ENCODE measurements at regions not wholly inside any gene's neighbourhood (a gene's known extent, or its start where the extent isn't known, plus 50 kb on each side); places are given as distances from the start of the nearest gene placed in this dataset. TPM values are rescaled to one million over a fixed set of nuclear protein-coding genes. Genes with fewer than 3 reads are reported as not detected.
"Not testable (repeated sequence)": the region's sequence is repeated elsewhere in the genome, so short reads cannot be mapped to it uniquely, and the experiment has no call there.

DNA sequence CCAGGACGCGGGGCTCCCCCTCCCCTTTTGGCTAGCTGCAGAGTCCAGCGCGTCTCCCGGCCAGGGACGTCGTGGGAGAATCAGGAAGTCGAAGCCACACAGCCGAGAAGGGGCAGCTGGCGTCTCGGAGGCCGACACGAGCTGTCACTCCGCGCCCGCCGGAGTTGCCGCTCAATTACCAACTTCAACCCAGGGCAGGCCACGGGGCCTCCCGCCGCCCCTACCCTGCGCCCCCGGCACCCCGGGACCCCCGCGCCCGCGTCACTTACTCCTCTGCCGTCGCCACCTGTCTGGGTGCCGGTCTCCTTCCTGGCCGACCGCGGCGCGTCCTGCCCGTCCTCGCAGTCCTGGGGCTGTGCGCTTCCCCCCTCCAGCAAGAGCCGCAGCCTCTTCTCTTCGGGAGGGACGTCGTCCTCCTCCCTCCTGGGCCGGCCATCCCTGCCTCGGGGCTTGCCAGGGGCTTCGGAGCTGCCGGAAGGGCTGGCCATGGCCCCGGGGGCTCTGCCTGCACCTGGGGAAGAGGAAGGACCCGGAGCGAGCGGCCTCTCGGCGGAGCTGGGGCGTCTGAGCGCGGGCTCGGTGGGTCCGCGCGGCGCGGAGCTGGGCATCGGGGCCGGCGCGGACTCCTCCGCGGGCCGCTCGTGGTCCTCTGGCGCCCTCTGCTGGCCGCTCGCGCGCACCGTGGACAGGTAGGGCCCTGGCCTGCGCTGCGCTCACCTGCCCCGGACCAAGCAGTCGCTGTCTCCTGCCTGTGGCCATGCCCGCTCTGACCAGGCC lies 65.6 kb upstream of the CLEC6A start:
- DNase-seq (ENCODE audit: low read depth); POLR2A ChIA-PET; H3K36me3 ChIP-seq (ENCODE audit: control insufficient read depth, insufficient read depth, low read length); H3K27me3 ChIP-seq (ENCODE audit: control insufficient read depth, insufficient read depth, low read length): not testable (repeated sequence)
- TF ChIP-seq, protein P1, sequence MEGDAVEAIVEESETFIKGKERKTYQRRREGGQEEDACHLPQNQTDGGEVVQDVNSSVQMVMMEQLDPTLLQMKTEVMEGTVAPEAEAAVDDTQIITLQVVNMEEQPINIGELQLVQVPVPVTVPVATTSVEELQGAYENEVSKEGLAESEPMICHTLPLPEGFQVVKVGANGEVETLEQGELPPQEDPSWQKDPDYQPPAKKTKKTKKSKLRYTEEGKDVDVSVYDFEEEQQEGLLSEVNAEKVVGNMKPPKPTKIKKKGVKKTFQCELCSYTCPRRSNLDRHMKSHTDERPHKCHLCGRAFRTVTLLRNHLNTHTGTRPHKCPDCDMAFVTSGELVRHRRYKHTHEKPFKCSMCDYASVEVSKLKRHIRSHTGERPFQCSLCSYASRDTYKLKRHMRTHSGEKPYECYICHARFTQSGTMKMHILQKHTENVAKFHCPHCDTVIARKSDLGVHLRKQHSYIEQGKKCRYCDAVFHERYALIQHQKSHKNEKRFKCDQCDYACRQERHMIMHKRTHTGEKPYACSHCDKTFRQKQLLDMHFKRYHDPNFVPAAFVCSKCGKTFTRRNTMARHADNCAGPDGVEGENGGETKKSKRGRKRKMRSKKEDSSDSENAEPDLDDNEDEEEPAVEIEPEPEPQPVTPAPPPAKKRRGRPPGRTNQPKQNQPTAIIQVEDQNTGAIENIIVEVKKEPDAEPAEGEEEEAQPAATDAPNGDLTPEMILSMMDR (IDR thresholded peaks at IDR 0.05; ENCODE audit: insufficient read depth, low read depth, low read length): peak; percentile 63
- CTCF ChIA-PET: interaction anchor here (0.6 to 1.9 kb wide), 22 partner anchors 12 to 1485 kb away, joined by 3 to 16 read pairs (median 3); partner anchors contain the start of gene LRRC23
- peak overlapping the region; percentile 48 for H3K4me3 ChIP-seq (ENCODE audit: low read depth, low read length)

- DNase-seq (ENCODE audit: low read depth); H3K27me3 ChIP-seq (ENCODE audit: control insufficient read depth, insufficient read depth, low read length); H3K36me3 ChIP-seq (ENCODE audit: control insufficient read depth, insufficient read depth, low read length): not testable (repeated sequence)
- ChIA-PET POLR2A (interaction anchor here (0.6 kb wide), 1 partner anchor 461 kb away, joined by 23 read pairs; the partner anchor contains the start of gene SLC2A3), CTCF (interaction anchor here (0.6 to 1.0 kb wide), 5 partner anchors 18 to 318 kb away, joined by 3 read pairs; no protein-coding TSS in a partner anchor)
- TF ChIP-seq, protein P1 (IDR thresholded peaks at IDR 0.05; ENCODE audit: insufficient read depth, low read depth, low read length): peak; percentile 28; the same call in 1 of the 2 replicates
- peak overlapping the region; percentile 39 for H3K4me3 ChIP-seq (ENCODE audit: low read depth, low read length)
These were observed 59.3 kb upstream of the CLEC6A start for GRCh38 chr12:8396225-8397071.

- H3K4me3 ChIP-seq (ENCODE audit: low read depth, low read length); CTCF ChIA-PET; H3K27me3 ChIP-seq (ENCODE audit: control insufficient read depth, insufficient read depth, low read length); POLR2A ChIA-PET; H3K36me3 ChIP-seq (ENCODE audit: control insufficient read depth, insufficient read depth, low read length); DNase-seq (ENCODE audit: low read depth): not testable (repeated sequence)
These were observed 58.4 kb upstream of the CLEC6A start for GRCh38 chr12:8397378-8397777.

- H3K4me3 ChIP-seq (ENCODE audit: low read depth, low read length); H3K36me3 ChIP-seq (ENCODE audit: control insufficient read depth, insufficient read depth, low read length); H3K27me3 ChIP-seq (ENCODE audit: control insufficient read depth, insufficient read depth, low read length); POLR2A ChIA-PET; CTCF ChIA-PET: not testable (repeated sequence)
- peak; percentile 1 for DNase-seq (ENCODE audit: low read depth)
These were observed 56.2 kb upstream of the CLEC6A start for GRCh38 chr12:8399496-8400034.

DNA sequence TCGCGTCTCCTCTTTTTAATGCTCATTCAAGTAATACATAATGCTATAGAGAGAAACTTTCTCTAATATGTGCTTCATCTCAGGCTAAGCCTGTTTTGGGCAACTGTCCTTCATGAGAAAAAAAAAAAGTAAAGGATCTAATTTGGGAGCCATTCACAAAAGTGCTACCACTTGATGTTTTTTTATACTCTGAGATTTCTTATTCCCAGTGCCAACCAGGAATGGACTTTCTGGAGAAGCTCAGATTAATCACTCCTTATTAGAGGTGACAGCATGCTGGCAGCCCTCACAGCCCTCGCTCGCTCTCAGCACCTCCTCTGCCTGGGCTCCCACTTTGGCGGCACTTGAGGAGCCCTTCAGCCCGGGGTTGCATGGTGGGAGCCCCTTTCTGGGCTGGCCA lies 51.9 kb upstream of the CLEC6A start:
- CTCF ChIA-PET; POLR2A ChIA-PET; H3K4me3 ChIP-seq (ENCODE audit: low read depth, low read length); H3K36me3 ChIP-seq (ENCODE audit: control insufficient read depth, insufficient read depth, low read length); DNase-seq (ENCODE audit: low read depth); H3K27me3 ChIP-seq (ENCODE audit: control insufficient read depth, insufficient read depth, low read length): not testable (repeated sequence)

GRCh38 chr12:8404341-8404740 lies 51.4 kb upstream of the CLEC6A start:
- POLR2A ChIA-PET; H3K4me3 ChIP-seq (ENCODE audit: low read depth, low read length); H3K36me3 ChIP-seq (ENCODE audit: control insufficient read depth, insufficient read depth, low read length); H3K27me3 ChIP-seq (ENCODE audit: control insufficient read depth, insufficient read depth, low read length); CTCF ChIA-PET; DNase-seq (ENCODE audit: low read depth): not testable (repeated sequence)

Small RNA genes lying in the stretch of these regions (small RNA-seq; reads per million reads assigned to genes)
- not detected for gene AC092745.3 (ENCODE audit: insufficient read length, low read depth, low replicate concordance)
